K562 (cell line): ENCODE measurements at regions not wholly inside any gene's neighbourhood (a gene's known extent, or its start where the extent isn't known, plus 50 kb on each side); places are given as distances from the start of the nearest gene placed in this dataset.

Experiments used
- ATAC-seq: fragments of 200-7000 bp; cut with Tn5 transposase; 3 replicates; pipeline ENCODE4 v1.9.1; 2020; ENCODE audit warnings: moderate library complexity
- BruUV-seq: library from RNA; stranded (reverse); fragments of 400-500 nt; replicated peaks from 2 replicates; lab custom pipeline; 2021; lab: Mats Ljungman, UMichigan
- CTCF ChIA-PET: fragments of 300-600 bp; formaldehyde crosslinking; extraction: SDS; loops from one replicate; lab custom pipeline; 2021; ENCODE audit warnings: low intra/inter-chr PET ratio; lab: Yijun Ruan, JAX
- POLR2A ChIA-PET: fragments of 300-600, 350-650 bp; sonication (Branson Sonifier 250); formaldehyde crosslinking; extraction: SDS; loops from one replicate; lab custom pipeline; 2021; ENCODE audit warnings: antibody characterized with exemption, inconsistent platforms; lab: Yijun Ruan, JAX
- DNase-seq, 4 experiments: peaks; one replicate each; pipeline versions ENCODE4 v3.0.0 to v3.0.0-alpha.2; 2011 to 2018; ENCODE audit warnings: low spot score in 3 of 4, mixed read lengths in 3 of 4; ENCODE audit errors: extremely low read depth in 1 of 4
- FAIRE-seq: peaks from 2 replicates; lab custom pipeline; 2011; peaks lifted over from hg19 to GRCh38; lab: Jason Lieb, UNC
- H2AFZ ChIP-seq: 2 replicates; pipeline ENCODE4 v1.6.0; 2011; ENCODE audit warnings: low read depth, low read length, control low read depth, inconsistent platforms
- H3K27ac ChIP-seq: fragments of 200-600 bp; 3 replicates; pipeline ENCODE4 v1.8.0; 2011; ENCODE audit warnings: low read depth, mild to moderate bottlenecking, control low read depth, inconsistent platforms, low read length, moderate library complexity, mixed read lengths; ENCODE audit errors: extremely low read depth
- H3K27me3 ChIP-seq, 2 experiments: fragments of 300-600 bp in 1 of 2; 2 replicates in 1 of 2; 3 replicates in 1 of 2; pipeline versions ENCODE4 v1.6.0 to v1.8.0; 2011; ENCODE audit warnings: inconsistent platforms in 2 of 2, low read length in 2 of 2, mild to moderate bottlenecking in 1 of 2, mixed read lengths in 1 of 2, moderate library complexity in 1 of 2; ENCODE audit not compliant: control insufficient read depth in 2 of 2, insufficient read depth in 2 of 2
- H3K36me3 ChIP-seq: fragments of 300-600 bp; 3 replicates; pipeline ENCODE4 v1.8.0; 2011; ENCODE audit warnings: mild to moderate bottlenecking, low read length, inconsistent platforms; ENCODE audit not compliant: control insufficient read depth, insufficient read depth
- H3K4me1 ChIP-seq, 2 experiments: fragments of 200-600 bp in 1 of 2; replicated peaks in 1 of 2; 2 replicates in 1 of 2; 3 replicates in 1 of 2; pipeline versions ENCODE4 v1.5.1 to v1.8.0; 2011; ENCODE audit warnings: inconsistent platforms in 2 of 2, low read length in 2 of 2, mild to moderate bottlenecking in 1 of 2, mixed read lengths in 1 of 2, moderate library complexity in 1 of 2; ENCODE audit not compliant: control insufficient read depth in 2 of 2, insufficient read depth in 2 of 2
- H3K4me2 ChIP-seq: 2 replicates; pipeline ENCODE4 v1.6.1; 2011; ENCODE audit warnings: low read length, control low read depth, inconsistent platforms, mixed read lengths; ENCODE audit not compliant: insufficient read depth
- H3K4me3 ChIP-seq: fragments of 200-600 bp; sonication (generic), shearing (Covaris generic); 2 replicates; pipeline ENCODE4 v1.5.1; 2016; ENCODE audit warnings: control low read depth, inconsistent platforms
- H3K79me2 ChIP-seq: fragments of 200-600 bp; 3 replicates; pipeline ENCODE4 v1.8.0; 2011; ENCODE audit warnings: low read length, inconsistent platforms; ENCODE audit not compliant: control insufficient read depth, insufficient read depth
- H3K9ac ChIP-seq, 2 experiments: 2 replicates each; pipeline versions ENCODE4 v1.6.0 to v1.6.1; 2011; ENCODE audit warnings: low read depth in 2 of 2, low read length in 2 of 2, control low read depth in 1 of 2, inconsistent platforms in 1 of 2, mild to moderate bottlenecking in 1 of 2, mixed read lengths in 1 of 2; ENCODE audit not compliant: insufficient read depth in 1 of 2
- H3K9me1 ChIP-seq: one replicate; pipeline ENCODE4 v1.6.0; 2011; ENCODE audit warnings: inconsistent platforms, mild to moderate bottlenecking, low read length, moderate library complexity; ENCODE audit not compliant: control insufficient read depth, insufficient read depth
- H3K9me3 ChIP-seq: replicated peaks from 2 replicates; pipeline ENCODE4 v1.5.1; 2011; ENCODE audit warnings: low read depth, low read length, inconsistent platforms; ENCODE audit not compliant: control insufficient read depth, insufficient read depth
- H4K20me1 ChIP-seq: replicated peaks from 2 replicates; pipeline ENCODE4 v1.6.1; 2011; ENCODE audit warnings: low read length, inconsistent platforms, mixed read lengths; ENCODE audit not compliant: control insufficient read depth, insufficient read depth
- DACH1 ChIP-seq: fragments of 450-650 bp; IDR thresholded peaks from 2 replicates; pipeline ENCODE4 v1.6.1; 2018; ENCODE audit not compliant: partially characterized antibody
- DMBX1 ChIP-seq: fragments of 250-450 bp; sonication (Bioruptor Pico); IDR thresholded peaks from 2 replicates; pipeline ENCODE4 v1.8.0; 2022; ENCODE audit warnings: inconsistent platforms, mild to moderate bottlenecking, moderate library complexity, borderline replicate concordance
- ETV5 ChIP-seq: sonication (generic); formaldehyde crosslinking; IDR thresholded peaks from 2 replicates; pipeline ENCODE4 v1.4.0; 2020; ENCODE audit warnings: low read depth, mild to moderate bottlenecking, missing genetic modification reagents
- GTF2B ChIP-seq: IDR thresholded peaks from 2 replicates; pipeline ENCODE4 v1.6.1; 2011; ENCODE audit not compliant: insufficient read length; ENCODE audit errors: extremely low read depth
- HMGN3 ChIP-seq: IDR thresholded peaks from 2 replicates; pipeline ENCODE4 v1.6.1; 2011; ENCODE audit warnings: borderline replicate concordance, low read depth, mild to moderate bottlenecking, mixed read lengths, low read length; ENCODE audit not compliant: insufficient read length; ENCODE audit errors: extremely low read depth
- JUND ChIP-seq, 2 experiments: IDR thresholded peaks; 2 replicates in 1 of 2; 3 replicates in 1 of 2; pipeline ENCODE4 v1.6.1; 2011; ENCODE audit warnings: borderline replicate concordance in 2 of 2, low read depth in 2 of 2, low read length in 2 of 2, improper control_type of control experiment in 1 of 2, missing biosample characterization in 1 of 2, missing genetic modification characterization in 1 of 2, missing genetic modification reagents in 1 of 2
- KAT8 ChIP-seq: fragments of 450-650 bp; IDR thresholded peaks from 2 replicates; pipeline ENCODE4 v1.6.1; 2016; ENCODE audit warnings: low read depth, mild to moderate bottlenecking
- LCOR ChIP-seq: sonication (generic); formaldehyde crosslinking; IDR thresholded peaks from 2 replicates; pipeline ENCODE4 v1.8.0; 2022; ENCODE audit warnings: mild to moderate bottlenecking, missing genetic modification reagents
- MXI1 ChIP-seq: IDR thresholded peaks from 2 replicates; pipeline ENCODE4 v1.6.1; 2011; ENCODE audit warnings: low read depth, mild to moderate bottlenecking, improper control_type of control experiment, low read length
- PHF21A ChIP-seq: fragments of 450-650 bp; IDR thresholded peaks from 2 replicates; pipeline ENCODE4 v1.6.1; 2017; ENCODE audit warnings: low read depth, borderline replicate concordance
- SMARCA4 ChIP-seq: fragments of 450-650 bp; IDR thresholded peaks from 2 replicates; pipeline ENCODE4 v1.6.1; 2016
- STAT5B ChIP-seq: fragments of 250-450 bp; sonication (Bioruptor Pico); IDR thresholded peaks from 2 replicates; pipeline ENCODE4 v1.8.0; 2021; ENCODE audit warnings: mild to moderate bottlenecking, inconsistent platforms
- TCF15 ChIP-seq: fragments of 250-450 bp; sonication (Bioruptor Pico); IDR thresholded peaks from 2 replicates; pipeline ENCODE4 v1.8.0; 2022; ENCODE audit warnings: moderate library complexity, mild to moderate bottlenecking, inconsistent platforms
- TFAP4 ChIP-seq: sonication (generic); formaldehyde crosslinking; IDR thresholded peaks from 2 replicates; pipeline ENCODE4 v1.8.0; 2022; ENCODE audit warnings: missing genetic modification reagents, mild to moderate bottlenecking, moderate library complexity, borderline replicate concordance
- in situ Hi-C: fragments of 300-500 bp; cut with MboI; formaldehyde crosslinking; loops from 4 replicates; pipeline ENCODE4 v1.15.0; 2018; ENCODE audit warnings: inconsistent platforms, mixed read lengths
- intact Hi-C: fragments of 100-400 bp; cut with micrococcal nuclease; formaldehyde crosslinking; loops from 2 replicates; pipeline ENCODE4 v1.14.2; 2022
- TF ChIP-seq, protein P1 (sequence below): sonication (generic); formaldehyde crosslinking; IDR thresholded peaks from 2 replicates; pipeline ENCODE4 v1.4.0; 2020; ENCODE audit warnings: mild to moderate bottlenecking, missing genetic modification reagents
- TF ChIP-seq, protein P2 (sequence below): fragments of 450-650 bp; formaldehyde crosslinking; IDR thresholded peaks from 2 replicates; pipeline ENCODE4 v1.4.0; 2020; ENCODE audit warnings: mild to moderate bottlenecking, moderate library complexity
- TF ChIP-seq, protein P3 (sequence below): fragments of 250-450 bp; sonication (Bioruptor Pico); IDR thresholded peaks from 2 replicates; pipeline ENCODE4 v1.8.0; 2021; ENCODE audit warnings: mild to moderate bottlenecking, moderate library complexity

- Histone ChIP-seq H3K9me3 (no peaks in the 10 kb centered on the region), H3K27me3 (no peaks in the 10 kb centered on the region), H3K9me1 (no peaks in the 10 kb centered on the region), H3K4me1 (no peaks in the 10 kb centered on the region), H2AFZ (no peak overlapping the region), H3K27ac (no peak overlapping the region), H3K79me2 (no peaks in the 10 kb centered on the region), H3K4me2 (no peak overlapping the region), H3K4me3 (no peak overlapping the region), H3K36me3 (no peaks in the 10 kb centered on the region), H4K20me1 (no peaks in the 10 kb centered on the region), H3K9ac (no peak overlapping the region)
- no peak for ATAC-seq
- intact Hi-C loops (no loop called here), in situ Hi-C loops (no loop called here)
- POLR2A ChIA-PET, result no interaction called here
- FAIRE-seq, result no peak
- DNase-seq, result no peak
- no TSS peak for BruUV-seq
- CTCF ChIA-PET, result no interaction called here
- no peak for TF ChIP-seq TCF15
- TF ChIP-seq KAT8, result no peak
- TF ChIP-seq, protein P1, sequence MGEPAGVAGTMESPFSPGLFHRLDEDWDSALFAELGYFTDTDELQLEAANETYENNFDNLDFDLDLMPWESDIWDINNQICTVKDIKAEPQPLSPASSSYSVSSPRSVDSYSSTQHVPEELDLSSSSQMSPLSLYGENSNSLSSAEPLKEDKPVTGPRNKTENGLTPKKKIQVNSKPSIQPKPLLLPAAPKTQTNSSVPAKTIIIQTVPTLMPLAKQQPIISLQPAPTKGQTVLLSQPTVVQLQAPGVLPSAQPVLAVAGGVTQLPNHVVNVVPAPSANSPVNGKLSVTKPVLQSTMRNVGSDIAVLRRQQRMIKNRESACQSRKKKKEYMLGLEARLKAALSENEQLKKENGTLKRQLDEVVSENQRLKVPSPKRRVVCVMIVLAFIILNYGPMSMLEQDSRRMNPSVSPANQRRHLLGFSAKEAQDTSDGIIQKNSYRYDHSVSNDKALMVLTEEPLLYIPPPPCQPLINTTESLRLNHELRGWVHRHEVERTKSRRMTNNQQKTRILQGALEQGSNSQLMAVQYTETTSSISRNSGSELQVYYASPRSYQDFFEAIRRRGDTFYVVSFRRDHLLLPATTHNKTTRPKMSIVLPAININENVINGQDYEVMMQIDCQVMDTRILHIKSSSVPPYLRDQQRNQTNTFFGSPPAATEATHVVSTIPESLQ (CRISPR knock-in tag), result no peak
- TF ChIP-seq PHF21A, result no peak
- TF ChIP-seq MXI1, result no peak
- TF ChIP-seq ETV5 (CRISPR knock-in tag), result no peak
- no peak for TF ChIP-seq TFAP4 (CRISPR knock-in tag)
- no peak for TF ChIP-seq DMBX1 (CRISPR knock-in tag)
- no peak for TF ChIP-seq LCOR (CRISPR knock-in tag)
- no peak for TF ChIP-seq STAT5B (CRISPR knock-in tag)
- no peak for TF ChIP-seq JUND (IDR thresholded peaks at IDR 0.05; ENCODE audit: borderline replicate concordance, low read depth, low read length)
- TF ChIP-seq JUND (tag; IDR thresholded peaks at IDR 0.05; ENCODE audit: borderline replicate concordance, low read depth, low read length), result no peak
- no peak for TF ChIP-seq SMARCA4
- no peak for TF ChIP-seq HMGN3
- TF ChIP-seq DACH1, result no peak
- TF ChIP-seq, protein P2, sequence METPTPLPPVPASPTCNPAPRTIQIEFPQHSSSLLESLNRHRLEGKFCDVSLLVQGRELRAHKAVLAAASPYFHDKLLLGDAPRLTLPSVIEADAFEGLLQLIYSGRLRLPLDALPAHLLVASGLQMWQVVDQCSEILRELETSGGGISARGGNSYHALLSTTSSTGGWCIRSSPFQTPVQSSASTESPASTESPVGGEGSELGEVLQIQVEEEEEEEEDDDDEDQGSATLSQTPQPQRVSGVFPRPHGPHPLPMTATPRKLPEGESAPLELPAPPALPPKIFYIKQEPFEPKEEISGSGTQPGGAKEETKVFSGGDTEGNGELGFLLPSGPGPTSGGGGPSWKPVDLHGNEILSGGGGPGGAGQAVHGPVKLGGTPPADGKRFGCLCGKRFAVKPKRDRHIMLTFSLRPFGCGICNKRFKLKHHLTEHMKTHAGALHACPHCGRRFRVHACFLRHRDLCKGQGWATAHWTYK, result no peak
- TF ChIP-seq GTF2B, result no peak
- TF ChIP-seq, protein P3, sequence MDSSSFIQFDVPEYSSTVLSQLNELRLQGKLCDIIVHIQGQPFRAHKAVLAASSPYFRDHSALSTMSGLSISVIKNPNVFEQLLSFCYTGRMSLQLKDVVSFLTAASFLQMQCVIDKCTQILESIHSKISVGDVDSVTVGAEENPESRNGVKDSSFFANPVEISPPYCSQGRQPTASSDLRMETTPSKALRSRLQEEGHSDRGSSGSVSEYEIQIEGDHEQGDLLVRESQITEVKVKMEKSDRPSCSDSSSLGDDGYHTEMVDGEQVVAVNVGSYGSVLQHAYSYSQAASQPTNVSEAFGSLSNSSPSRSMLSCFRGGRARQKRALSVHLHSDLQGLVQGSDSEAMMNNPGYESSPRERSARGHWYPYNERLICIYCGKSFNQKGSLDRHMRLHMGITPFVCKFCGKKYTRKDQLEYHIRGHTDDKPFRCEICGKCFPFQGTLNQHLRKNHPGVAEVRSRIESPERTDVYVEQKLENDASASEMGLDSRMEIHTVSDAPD (CRISPR knock-in tag), result no peak
Measured at GRCh38 chr13:54640719-54641118, 1612.1 kb downstream of the OLFM4 start.
